Kidney (tissue), 13 donors: ENCODE measurements at regions not wholly inside any gene's neighbourhood (a gene's known extent, or its start where the extent isn't known, plus 50 kb on each side); places are given as distances from the start of the nearest gene placed in this dataset.

Source experiments
- DNase-seq, 5 donors: peaks; one replicate each; pipeline ENCODE4 v3.0.0-alpha.2; 2013 to 2020
- FAIRE-seq: peaks from 2 replicates; lab custom pipeline; 2012; peaks lifted over from hg19 to GRCh38; lab: Jason Lieb, UNC
- H3K27ac ChIP-seq, 2 donors: one replicate each; pipeline ENCODE4 v1.7.0; 2013; ENCODE audit warnings: low read depth in 2 of 2, low read length in 2 of 2, inconsistent platforms in 1 of 2
- H3K27me3 ChIP-seq: one replicate; pipeline ENCODE4 v1.7.1; 2013; ENCODE audit warnings: low read length, inconsistent platforms; ENCODE audit not compliant: control insufficient read depth, insufficient read depth
- H3K36me3 ChIP-seq, 3 donors: one replicate each; pipeline versions ENCODE4 v1.7.0 to v1.7.1; 2013; ENCODE audit warnings: low read length in 3 of 3, control low read depth in 1 of 3, inconsistent platforms in 1 of 3; ENCODE audit not compliant: insufficient read depth in 3 of 3, control insufficient read depth in 2 of 3
- H3K4me1 ChIP-seq, 3 donors: one replicate each; pipeline versions ENCODE4 v1.7.0 to v1.7.1; 2013; ENCODE audit warnings: low read length in 3 of 3, inconsistent platforms in 1 of 3, low read depth in 1 of 3; ENCODE audit not compliant: control insufficient read depth in 2 of 3, insufficient read depth in 2 of 3
- H3K4me3 ChIP-seq, 3 donors: one replicate each; pipeline versions ENCODE4 v1.7.0 to v1.8.1; 2013; ENCODE audit warnings: low read length in 3 of 3, control low read depth in 1 of 3, inconsistent platforms in 1 of 3
- H3K9ac ChIP-seq, 3 donors: one replicate each; pipeline versions ENCODE4 v1.7.0 to v1.7.1; 2013; ENCODE audit warnings: low read length in 3 of 3, control low read depth in 1 of 3, inconsistent platforms in 1 of 3
- H3K9me3 ChIP-seq, 3 donors: one replicate each; pipeline versions ENCODE4 v1.7.0 to v1.7.1; 2013; ENCODE audit warnings: low read length in 3 of 3, control low read depth in 1 of 3, inconsistent platforms in 1 of 3; ENCODE audit not compliant: control insufficient read depth in 2 of 3, insufficient read depth in 1 of 3
- CTCF ChIP-seq: IDR thresholded peaks from 3 replicates; pipeline ENCODE4 v1.5.1; 2012; ENCODE audit warnings: mild to moderate bottlenecking, moderate library complexity, borderline replicate concordance; ENCODE audit not compliant: insufficient read depth; ENCODE audit errors: extremely low read depth
- intact Hi-C: fragments of 100-400 bp; cut with DNase I; formaldehyde crosslinking; loops from one replicate; pipeline ENCODE4 v1.11.1; 2022
- donor health status: control.
- donor health status: control.
- donor health status: control.
- donor health status: control.
- donor health status: control.
- donor health status: DM: yes; HTN: yes; CAD: no.
- donor health status: Normal renal cell carcinoma (clear cell type).

- H3K27me3 ChIP-seq: no peaks in the 10 kb centered on the region
- no peaks in the 10 kb centered on the region for H3K4me1 ChIP-seq
- TF ChIP-seq CTCF: no peak
- intact Hi-C loops: no loop called here
- H3K9me3 ChIP-seq: no peaks in the 10 kb centered on the region
- H3K9ac ChIP-seq: no peak overlapping the region
- FAIRE-seq (no peak), DNase-seq (no peak)
- no peak overlapping the region for H3K27ac ChIP-seq
- H3K4me3 ChIP-seq: no peak overlapping the region
- no peaks in the 10 kb centered on the region for H3K36me3 ChIP-seq
Observed at GRCh38 chr3:94548581-94549316, 485.9 kb downstream of the NSUN3 start.

- FAIRE-seq: no peak
- H3K27ac ChIP-seq: no peak overlapping the region
- H3K27me3 ChIP-seq: no peaks in the 10 kb centered on the region
- H3K4me3 ChIP-seq: no peak overlapping the region
- TF ChIP-seq CTCF: no peak
- H3K4me1 ChIP-seq: no peaks in the 10 kb centered on the region
- H3K9me3 ChIP-seq: no peaks in the 10 kb centered on the region
- no peak for DNase-seq
- no peaks in the 10 kb centered on the region for H3K36me3 ChIP-seq
- intact Hi-C loops: no loop called here
- no peak overlapping the region for H3K9ac ChIP-seq
Observed at GRCh38 chr3:94561094-94561493, 498.2 kb downstream of the NSUN3 start.

GRCh38 chr3:94564247-94564646, 501.4 kb downstream of the NSUN3 start:
- no peaks in the 10 kb centered on the region for H3K27me3 ChIP-seq
- FAIRE-seq (no peak), DNase-seq (no peak)
- no peak overlapping the region for H3K9ac ChIP-seq
- no peaks in the 10 kb centered on the region for H3K36me3 ChIP-seq
- intact Hi-C loops: no loop called here
- no peaks in the 10 kb centered on the region for H3K9me3 ChIP-seq
- H3K4me1 ChIP-seq: no peaks in the 10 kb centered on the region
- no peak overlapping the region for H3K4me3 ChIP-seq
- H3K27ac ChIP-seq: no peak overlapping the region
- no peak for TF ChIP-seq CTCF

GRCh38 chr3:94568041-94568440, 505.2 kb downstream of the NSUN3 start:
- H3K9me3 ChIP-seq: no peaks in the 10 kb centered on the region
- FAIRE-seq (no peak), DNase-seq (no peak)
- no peak overlapping the region for H3K9ac ChIP-seq
- H3K27ac ChIP-seq: no peak overlapping the region
- intact Hi-C loops: no loop called here
- H3K4me3 ChIP-seq: no peak overlapping the region
- no peak for TF ChIP-seq CTCF
- no peaks in the 10 kb centered on the region for H3K27me3 ChIP-seq
- no peaks in the 10 kb centered on the region for H3K4me1 ChIP-seq
- H3K36me3 ChIP-seq: no peaks in the 10 kb centered on the region
